ENCODE measurements at regions not wholly inside any gene's neighbourhood (a gene's known extent, or its start where the extent isn't known, plus 50 kb on each side); places are given as distances from the start of the nearest gene placed in this dataset.

DNA sequence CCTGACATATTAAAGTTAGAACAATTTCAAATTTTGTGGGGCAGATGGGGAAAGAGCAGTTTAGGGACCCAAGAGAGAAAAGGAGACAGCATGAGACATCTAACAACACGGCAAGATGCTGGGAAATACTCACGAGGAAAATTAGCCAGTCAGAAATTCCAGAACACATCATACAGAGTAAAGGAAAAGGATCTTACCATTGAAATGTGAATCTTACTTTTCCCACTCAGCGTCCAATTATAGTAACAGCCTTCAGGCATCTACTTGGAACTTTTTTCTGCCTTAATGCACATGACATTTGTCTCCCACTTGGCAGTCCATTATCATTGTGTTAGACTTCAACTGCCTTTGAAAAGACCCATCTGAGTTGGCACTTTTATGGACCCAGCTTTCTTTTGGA, 189.7 kb upstream of the SLC27A6 start:
- ChIA-PET POLR2A (no interaction called here), CTCF (no interaction called here)
- Histone ChIP-seq H3K36me3 (ENCODE audit: control insufficient read depth, insufficient read depth, low read length) (no peaks in the 10 kb centered on the region), H3K27me3 (ENCODE audit: control insufficient read depth, insufficient read depth, low read length) (no peaks in the 10 kb centered on the region), H3K4me3 (ENCODE audit: low read depth, low read length) (no peak overlapping the region)
- no peak for DNase-seq (ENCODE audit: low read depth)
- TF ChIP-seq, protein P1, sequence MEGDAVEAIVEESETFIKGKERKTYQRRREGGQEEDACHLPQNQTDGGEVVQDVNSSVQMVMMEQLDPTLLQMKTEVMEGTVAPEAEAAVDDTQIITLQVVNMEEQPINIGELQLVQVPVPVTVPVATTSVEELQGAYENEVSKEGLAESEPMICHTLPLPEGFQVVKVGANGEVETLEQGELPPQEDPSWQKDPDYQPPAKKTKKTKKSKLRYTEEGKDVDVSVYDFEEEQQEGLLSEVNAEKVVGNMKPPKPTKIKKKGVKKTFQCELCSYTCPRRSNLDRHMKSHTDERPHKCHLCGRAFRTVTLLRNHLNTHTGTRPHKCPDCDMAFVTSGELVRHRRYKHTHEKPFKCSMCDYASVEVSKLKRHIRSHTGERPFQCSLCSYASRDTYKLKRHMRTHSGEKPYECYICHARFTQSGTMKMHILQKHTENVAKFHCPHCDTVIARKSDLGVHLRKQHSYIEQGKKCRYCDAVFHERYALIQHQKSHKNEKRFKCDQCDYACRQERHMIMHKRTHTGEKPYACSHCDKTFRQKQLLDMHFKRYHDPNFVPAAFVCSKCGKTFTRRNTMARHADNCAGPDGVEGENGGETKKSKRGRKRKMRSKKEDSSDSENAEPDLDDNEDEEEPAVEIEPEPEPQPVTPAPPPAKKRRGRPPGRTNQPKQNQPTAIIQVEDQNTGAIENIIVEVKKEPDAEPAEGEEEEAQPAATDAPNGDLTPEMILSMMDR (IDR thresholded peaks at IDR 0.05; ENCODE audit: insufficient read depth, low read depth, low read length): no peak

DNA sequence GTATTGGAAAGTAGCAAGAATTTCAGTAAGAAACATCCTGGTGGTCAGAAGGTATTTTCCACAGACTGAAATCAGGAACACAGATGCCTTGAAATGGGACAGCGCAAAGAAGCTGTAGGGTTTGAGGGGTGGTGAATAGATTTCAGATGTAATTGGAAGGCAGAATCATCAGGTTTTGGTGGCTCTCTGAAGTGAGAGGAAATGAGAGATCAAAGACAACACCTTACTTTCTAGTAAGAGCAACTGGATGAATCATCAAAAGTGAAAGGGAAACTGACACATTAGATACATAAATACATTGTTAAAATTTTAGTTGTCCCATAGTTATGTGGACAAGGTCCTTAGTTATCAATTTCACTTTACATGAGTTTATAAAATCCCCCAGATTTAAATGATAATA, 188.2 kb upstream of the SLC27A6 start:
- CTCF ChIA-PET: no interaction called here
- POLR2A ChIA-PET: no interaction called here
- no peak for DNase-seq (ENCODE audit: low read depth)

DNA sequence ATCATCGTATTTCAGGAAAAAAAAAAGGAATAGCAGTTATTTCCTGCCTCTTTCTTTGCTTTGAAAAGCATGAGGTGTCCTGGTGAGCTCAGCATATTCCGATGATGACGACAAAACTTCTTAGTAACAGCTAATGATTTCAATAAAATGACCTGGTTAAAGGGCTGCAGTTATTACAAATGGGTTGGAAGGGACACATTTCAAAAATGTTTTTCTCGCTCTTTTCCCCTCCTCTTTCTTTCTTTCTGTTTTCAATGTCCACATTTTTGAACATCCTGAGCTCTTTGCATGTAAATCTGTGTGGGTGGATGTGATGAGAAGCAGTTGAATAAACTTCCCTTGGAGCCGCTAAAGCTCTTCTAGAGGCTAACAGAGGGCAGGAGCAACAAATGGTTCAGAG, 186.8 kb upstream of the SLC27A6 start:
- H3K27me3 ChIP-seq (ENCODE audit: control insufficient read depth, insufficient read depth, low read length): no peaks in the 10 kb centered on the region
- POLR2A ChIA-PET: no interaction called here
- DNase-seq (ENCODE audit: low read depth): no peak
- no peak overlapping the region for H3K4me3 ChIP-seq (ENCODE audit: low read depth, low read length)
- no peaks in the 10 kb centered on the region for H3K36me3 ChIP-seq (ENCODE audit: control insufficient read depth, insufficient read depth, low read length)
- CTCF ChIA-PET: interaction anchor here (0.6 kb wide), 1 partner anchor 29 kb away, joined by 3 read pairs; no protein-coding TSS in a partner anchor
- TF ChIP-seq, protein P1 (IDR thresholded peaks at IDR 0.05; ENCODE audit: insufficient read depth, low read depth, low read length): no peak

More for the DNA sequence above, 188.2 kb upstream of the SLC27A6 start:
- Histone ChIP-seq H3K36me3 (ENCODE audit: control insufficient read depth, insufficient read depth, low read length) (no peaks in the 10 kb centered on the region), H3K4me3 (ENCODE audit: low read depth, low read length) (no peak overlapping the region), H3K27me3 (ENCODE audit: control insufficient read depth, insufficient read depth, low read length) (no peaks in the 10 kb centered on the region)
- TF ChIP-seq, protein P1 (IDR thresholded peaks at IDR 0.05; ENCODE audit: insufficient read depth, low read depth, low read length): no peak

DNA sequence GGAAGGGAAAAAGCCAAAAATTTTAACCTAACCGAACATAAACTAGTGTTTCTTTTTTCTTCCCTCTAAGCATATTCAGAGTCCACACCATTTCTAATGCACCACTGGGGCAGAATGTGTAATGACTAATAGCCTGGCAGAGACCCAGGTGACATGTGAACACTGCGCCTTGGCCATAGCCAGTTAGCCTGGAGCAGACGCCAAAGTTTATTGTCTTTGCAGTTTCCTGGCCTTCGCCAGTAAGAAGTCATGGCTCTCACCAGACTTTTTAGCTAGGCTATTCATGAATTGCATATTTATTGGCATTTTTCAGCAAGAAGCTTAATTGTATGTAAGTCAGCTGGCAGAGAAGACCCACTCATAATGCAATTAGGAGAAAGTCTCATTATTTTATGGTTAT, 182.8 kb upstream of the SLC27A6 start:
- CTCF ChIA-PET: no interaction called here

DNA sequence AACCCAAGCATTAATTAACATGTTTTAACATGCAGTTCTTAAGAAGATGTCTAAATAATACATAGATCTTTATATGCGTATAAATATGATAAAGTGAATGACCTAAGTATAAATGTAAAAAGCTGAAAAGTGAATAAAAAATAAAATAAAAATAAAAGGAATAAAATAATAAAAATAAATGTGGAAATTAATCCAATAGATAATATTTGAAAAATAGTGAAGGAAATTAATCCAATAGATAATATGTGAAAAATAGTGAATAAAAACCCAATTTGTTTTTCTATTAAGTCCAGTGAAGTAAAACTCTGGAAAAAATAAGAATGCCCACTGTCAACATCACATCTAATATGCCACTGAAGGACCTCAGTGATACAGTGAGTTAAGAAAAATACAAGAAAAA, 180.6 kb upstream of the SLC27A6 start:
- Histone ChIP-seq H3K4me3 (ENCODE audit: low read depth, low read length) (no peak overlapping the region), H3K27me3 (ENCODE audit: control insufficient read depth, insufficient read depth, low read length) (no peaks in the 10 kb centered on the region), H3K36me3 (ENCODE audit: control insufficient read depth, insufficient read depth, low read length) (no peaks in the 10 kb centered on the region)
- TF ChIP-seq, protein P1 (IDR thresholded peaks at IDR 0.05; ENCODE audit: insufficient read depth, low read depth, low read length): no peak
- POLR2A ChIA-PET: no interaction called here
- CTCF ChIA-PET: interaction anchor here (0.7 kb wide), 1 partner anchor 442 kb away, joined by 3 read pairs; no protein-coding TSS in a partner anchor
- DNase-seq (ENCODE audit: low read depth): no peak

More for the DNA sequence above, 182.8 kb upstream of the SLC27A6 start:
- DNase-seq (ENCODE audit: low read depth): peak; percentile 72
- TF ChIP-seq, protein P1 (IDR thresholded peaks at IDR 0.05; ENCODE audit: insufficient read depth, low read depth, low read length): no peak
- POLR2A ChIA-PET: no interaction called here
- Histone ChIP-seq H3K36me3 (ENCODE audit: control insufficient read depth, insufficient read depth, low read length) (no peaks in the 10 kb centered on the region), H3K27me3 (ENCODE audit: control insufficient read depth, insufficient read depth, low read length) (no peaks in the 10 kb centered on the region), H3K4me3 (ENCODE audit: low read depth, low read length) (no peak overlapping the region)

All from BJ (cell line).